AG10803 (cell line): ENCODE measurements at regions not wholly inside any gene's neighbourhood (a gene's known extent, or its start where the extent isn't known, plus 50 kb on each side); places are given as distances from the start of the nearest gene placed in this dataset.

Experiments used
- DNase-seq: peaks from one replicate; pipeline ENCODE4 v3.0.0; 2010; ENCODE audit warnings: low read depth
- H3K4me3 ChIP-seq: 2 replicates; pipeline ENCODE4 v1.5.1; 2011; ENCODE audit warnings: mild to moderate bottlenecking, low read length, control low read depth
- TF ChIP-seq, protein P1 (sequence below): conservative IDR thresholded peaks from 2 replicates; pipeline ENCODE4 v1.5.1; 2011; ENCODE audit warnings: mild to moderate bottlenecking, low read length, control low read depth, inconsistent platforms

- no peak for DNase-seq
- no peak overlapping the region for H3K4me3 ChIP-seq
- TF ChIP-seq, protein P1, sequence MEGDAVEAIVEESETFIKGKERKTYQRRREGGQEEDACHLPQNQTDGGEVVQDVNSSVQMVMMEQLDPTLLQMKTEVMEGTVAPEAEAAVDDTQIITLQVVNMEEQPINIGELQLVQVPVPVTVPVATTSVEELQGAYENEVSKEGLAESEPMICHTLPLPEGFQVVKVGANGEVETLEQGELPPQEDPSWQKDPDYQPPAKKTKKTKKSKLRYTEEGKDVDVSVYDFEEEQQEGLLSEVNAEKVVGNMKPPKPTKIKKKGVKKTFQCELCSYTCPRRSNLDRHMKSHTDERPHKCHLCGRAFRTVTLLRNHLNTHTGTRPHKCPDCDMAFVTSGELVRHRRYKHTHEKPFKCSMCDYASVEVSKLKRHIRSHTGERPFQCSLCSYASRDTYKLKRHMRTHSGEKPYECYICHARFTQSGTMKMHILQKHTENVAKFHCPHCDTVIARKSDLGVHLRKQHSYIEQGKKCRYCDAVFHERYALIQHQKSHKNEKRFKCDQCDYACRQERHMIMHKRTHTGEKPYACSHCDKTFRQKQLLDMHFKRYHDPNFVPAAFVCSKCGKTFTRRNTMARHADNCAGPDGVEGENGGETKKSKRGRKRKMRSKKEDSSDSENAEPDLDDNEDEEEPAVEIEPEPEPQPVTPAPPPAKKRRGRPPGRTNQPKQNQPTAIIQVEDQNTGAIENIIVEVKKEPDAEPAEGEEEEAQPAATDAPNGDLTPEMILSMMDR, result no peak
Observed at GRCh38 chr12:67750513-67751183, 102.1 kb downstream of the DYRK2 start.

GRCh38 chr12:67751381-67751928 lies 102.9 kb downstream of the DYRK2 start:
- no peak overlapping the region for H3K4me3 ChIP-seq
- peak; percentile 38 for DNase-seq
- TF ChIP-seq, protein P1, result peak; percentile 23

- H3K4me3 ChIP-seq, result no peak overlapping the region
- peak; percentile 47 for DNase-seq
- TF ChIP-seq, protein P1, result no peak
Observed at GRCh38 chr12:67752226-67752732, 103.7 kb downstream of the DYRK2 start.

DNA sequence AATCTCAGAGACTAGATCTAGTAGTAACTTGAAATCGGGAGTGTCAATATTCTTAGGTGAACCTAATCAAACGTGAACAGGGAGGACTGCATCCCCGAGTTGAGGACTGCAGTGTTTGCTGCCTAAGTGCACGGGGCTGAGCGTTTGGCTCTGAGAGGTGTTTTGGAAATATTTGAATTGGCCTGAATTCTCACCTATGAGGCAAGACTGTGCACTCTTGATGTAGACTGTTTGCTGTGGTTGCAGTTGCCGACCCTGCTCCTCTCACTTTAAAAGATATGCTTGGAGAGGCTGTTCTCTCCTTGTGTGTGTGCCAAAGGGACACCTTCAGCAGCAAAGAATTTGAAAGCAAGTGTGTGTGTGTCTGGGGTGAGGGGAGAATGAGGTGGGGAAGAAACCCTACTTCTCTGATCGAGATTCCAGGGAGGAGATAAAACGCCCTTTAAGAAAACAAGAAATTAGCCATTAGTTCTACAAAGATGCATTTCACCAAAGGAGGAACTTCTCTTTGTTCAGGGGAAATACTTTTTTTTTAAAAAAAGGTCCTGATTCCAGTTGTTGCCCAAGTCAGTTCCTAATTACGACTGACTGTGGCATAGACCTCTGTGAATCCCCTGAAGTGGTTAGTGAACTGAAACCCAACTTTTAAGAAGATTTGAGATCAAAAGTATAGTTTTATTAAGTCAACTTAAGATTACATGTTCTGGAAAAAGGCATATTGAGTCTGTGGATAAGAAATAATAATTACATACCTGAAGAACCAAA lies 106.6 kb downstream of the DYRK2 start:
- TF ChIP-seq, protein P1, result no peak
- DNase-seq, result no peak
- H3K4me3 ChIP-seq, result no peak overlapping the region

DNA sequence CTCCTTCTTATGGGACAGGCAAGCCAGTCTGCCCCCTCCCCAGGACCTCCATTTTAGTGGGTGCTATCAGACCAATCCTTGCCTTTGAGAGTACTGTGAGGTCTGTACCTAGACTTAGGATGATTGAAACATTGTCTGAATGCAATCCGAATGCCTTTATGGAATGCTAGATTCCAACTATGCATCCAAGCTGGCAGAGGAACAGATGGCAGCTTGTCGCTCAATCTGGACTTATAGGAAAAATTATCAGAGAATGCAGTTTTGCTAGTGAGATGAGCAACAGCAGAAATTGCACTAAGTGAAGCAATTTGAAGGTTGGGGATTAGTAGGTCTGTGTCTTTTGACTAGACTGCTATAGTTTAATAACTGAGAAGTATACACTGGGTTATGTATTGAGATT lies 109.1 kb downstream of the DYRK2 start:
- no peak overlapping the region for H3K4me3 ChIP-seq
- no peak for DNase-seq
- TF ChIP-seq, protein P1, result no peak

GRCh38 chr12:67758119-67758518 lies 109.6 kb downstream of the DYRK2 start:
- no peak for DNase-seq
- no peak overlapping the region for H3K4me3 ChIP-seq
- TF ChIP-seq, protein P1, result no peak
